ENCODE measurements at regions not wholly inside any gene's neighbourhood (a gene's known extent, or its start where the extent isn't known, plus 50 kb on each side); places are given as distances from the start of the nearest gene placed in this dataset.

- H3K79me2 ChIP-seq (ENCODE audit: control insufficient read depth in 1 of 2, insufficient read depth in 2 of 2, low read length in 2 of 2) = no peaks in the 10 kb centered on the region
- no peaks in the 10 kb centered on the region for H3K36me3 ChIP-seq (ENCODE audit: control insufficient read depth in 2 of 4, insufficient read depth in 4 of 4, low read length in 3 of 4)
- no peaks in the 10 kb centered on the region for H3K79me1 ChIP-seq (ENCODE audit: low read depth, low read length)
- POLR2A ChIA-PET (ENCODE audit: partially characterized antibody) = no interaction called here
- H2BK12ac ChIP-seq (ENCODE audit: low read depth, low read length) = no peak overlapping the region
- TF ChIP-seq PHF8 (conservative IDR thresholded peaks at IDR 0.05; ENCODE audit: low read depth, low read length) (no peak), RXRA (IDR thresholded peaks at IDR 0.05; ENCODE audit: insufficient read depth, low read depth, low read length) (no peak), SIX5 (IDR thresholded peaks at IDR 0.05; ENCODE audit: low read depth, low read length) (no peak), SIRT6 (IDR thresholded peaks at IDR 0.05; ENCODE audit: low read length) (no peak), KDM4A (IDR thresholded peaks at IDR 0.05; ENCODE audit: low read depth, low read length, severe bottlenecking) (no peak), CBX5 (IDR thresholded peaks at IDR 0.05; ENCODE audit: low read depth, low read length) (no peak), MAX (IDR thresholded peaks at IDR 0.05) (no peak), RFX5 (IDR thresholded peaks at IDR 0.05; ENCODE audit: borderline replicate concordance, low read depth, low read length) (no peak), SIN3A (conservative IDR thresholded peaks at IDR 0.05 in 1 of 2, IDR thresholded peaks at IDR 0.05 in 1 of 2; ENCODE audit: low read depth in 1 of 2, low read length in 2 of 2) (no peak), NANOG (IDR thresholded peaks at IDR 0.05; ENCODE audit: insufficient read depth, low read depth, low read length, poor library complexity, severe bottlenecking) (no peak), SRF (IDR thresholded peaks at IDR 0.05; ENCODE audit: low read depth, low read length) (no peak)
- no peak overlapping the region for H2AFZ ChIP-seq (ENCODE audit: low read length)
- no peaks in the 10 kb centered on the region for H4K20me1 ChIP-seq (replicated peaks in 1 of 2; ENCODE audit: control insufficient read depth in 1 of 2, insufficient read depth in 2 of 2, low read length in 2 of 2)
- DNase-seq (ENCODE audit: low read depth in 1 of 2, low spot score in 2 of 2) (no peak), FAIRE-seq (no peak)
- H3K27me3 ChIP-seq (replicated peaks in 1 of 4; ENCODE audit: control insufficient read depth in 3 of 4, extremely low read depth in 1 of 4, insufficient read depth in 3 of 4, low read length in 3 of 4) = no peaks in the 10 kb centered on the region
- no peak overlapping the region for H3K4ac ChIP-seq (replicated peaks; ENCODE audit: insufficient read length, low read depth, low read length)
- H3K23ac ChIP-seq (ENCODE audit: insufficient read length) = no peak overlapping the region
- no peak overlapping the region for H4K91ac ChIP-seq (replicated peaks; ENCODE audit: insufficient read length, low read length)
- no peak overlapping the region for H3K27ac ChIP-seq (ENCODE audit: low read depth, low read length)
- no peak overlapping the region for H3K4me3 ChIP-seq (ENCODE audit: extremely low read depth in 1 of 4, insufficient read depth in 2 of 4, low read depth in 3 of 4, low read length in 4 of 4)
- no peak overlapping the region for H3K14ac ChIP-seq (ENCODE audit: insufficient read length)
- H4K5ac ChIP-seq (ENCODE audit: insufficient read length, low read depth, low read length) = no peak overlapping the region
- H3K4me1 ChIP-seq (replicated peaks in 1 of 4; ENCODE audit: control insufficient read depth in 3 of 4, insufficient read depth in 4 of 4, low read length in 3 of 4) = no peaks in the 10 kb centered on the region
- H2BK15ac ChIP-seq (ENCODE audit: low read length) = no peak overlapping the region
- H2AK5ac ChIP-seq (ENCODE audit: low read depth, low read length) = no peak overlapping the region
- no peaks in the 10 kb centered on the region for H3K23me2 ChIP-seq (ENCODE audit: low read depth, low read length)
- no peak overlapping the region for H3K4me2 ChIP-seq (ENCODE audit: insufficient read depth in 1 of 2, low read depth in 2 of 2, low read length in 2 of 2)
- no peaks in the 10 kb centered on the region for H3K9me3 ChIP-seq (ENCODE audit: insufficient read depth in 2 of 2, low read depth in 1 of 2, low read length in 1 of 2)
- H2BK5ac ChIP-seq (ENCODE audit: low read depth, low read length) = no peak overlapping the region
- H3K18ac ChIP-seq (ENCODE audit: extremely low read depth, low read length) = no peak overlapping the region
- H3K56ac ChIP-seq (replicated peaks; ENCODE audit: insufficient read length, low read depth, low read length) = no peak overlapping the region
- H2BK20ac ChIP-seq (ENCODE audit: low read length) = no peak overlapping the region
- 90% methylated on average over 3 of the region's 3 CpGs; no CpG with 5 or more reads in 1 of the 2 experiments for WGBS, 2 experiments (ENCODE audit: extremely low coverage in 1 of 2, insufficient coverage in 1 of 2, insufficient read length in 1 of 2, insufficient replicate concordance in 2 of 2, low coverage in 1 of 2, low lambda C conversion rate in 2 of 2, missing lambda C conversion rate in 1 of 2)
- H2BK120ac ChIP-seq (replicated peaks; ENCODE audit: low read depth, low read length) = no peak overlapping the region
- no peak overlapping the region for H3K9ac ChIP-seq (replicated peaks in 1 of 4; ENCODE audit: extremely low read depth in 1 of 4, low read depth in 3 of 4, low read length in 3 of 4)
- CTCF ChIA-PET (ENCODE audit: partially characterized antibody) = interaction anchor here (0.6 kb wide), 1 partner anchor 13 kb away, joined by 4 read pairs; no protein-coding TSS in a partner anchor
- H4K8ac ChIP-seq (ENCODE audit: extremely low read depth, insufficient read depth, low read length) = no peak overlapping the region
These were observed 274.8 kb upstream of the BTBD3 start for GRCh38 chr20:11642866-11643265.

All from H1 (cell line).